Stimulated activated naive B cell treated with anti-CD40 and anti-IgM and Interleukin-4, amounts not matched to agents 10 μg/mL and 1 μg/mL and 100 μg/mL, for 72 hours (primary cell): ENCODE measurements at regions not wholly inside any gene's neighbourhood (a gene's known extent, or its start where the extent isn't known, plus 50 kb on each side); places are given as distances from the start of the nearest gene placed in this dataset.

Experiments
- ATAC-seq, 2 donors: fragments of 150-1000 bp; cut with Tn5 transposase; replicated peaks; 2 replicates each; pipeline ENCODE4 v1.10.0; 2021; ENCODE audit warnings: moderate library complexity in 1 of 2
- DNase-seq: peaks from one replicate; pipeline ENCODE4 v3.0.0; 2021
- H3K27ac Mint-ChIP-seq: one replicate; pipeline ENCODE4 v1.8.0; 2022; ENCODE audit warnings: mild to moderate bottlenecking, mixed read lengths
- H3K27me3 Mint-ChIP-seq, 2 donors: one replicate each; pipeline ENCODE4 v1.8.0; 2022; ENCODE audit warnings: mixed read lengths in 2 of 2
- H3K36me3 Mint-ChIP-seq, 2 donors: one replicate each; pipeline ENCODE4 v1.8.0; 2022; ENCODE audit warnings: mixed read lengths in 2 of 2, mild to moderate bottlenecking in 1 of 2
- H3K4me1 Mint-ChIP-seq, 2 donors: one replicate each; pipeline ENCODE4 v1.8.0; 2022; ENCODE audit warnings: mixed read lengths in 2 of 2, mild to moderate bottlenecking in 1 of 2
- H3K4me3 Mint-ChIP-seq, 2 donors: one replicate each; pipeline ENCODE4 v1.8.0; 2022; ENCODE audit warnings: mild to moderate bottlenecking in 2 of 2, mixed read lengths in 2 of 2, moderate library complexity in 1 of 2
- H3K9me3 Mint-ChIP-seq, 2 donors: one replicate each; pipeline ENCODE4 v1.8.0; 2022; ENCODE audit warnings: mixed read lengths in 2 of 2, mild to moderate bottlenecking in 1 of 2

DNA sequence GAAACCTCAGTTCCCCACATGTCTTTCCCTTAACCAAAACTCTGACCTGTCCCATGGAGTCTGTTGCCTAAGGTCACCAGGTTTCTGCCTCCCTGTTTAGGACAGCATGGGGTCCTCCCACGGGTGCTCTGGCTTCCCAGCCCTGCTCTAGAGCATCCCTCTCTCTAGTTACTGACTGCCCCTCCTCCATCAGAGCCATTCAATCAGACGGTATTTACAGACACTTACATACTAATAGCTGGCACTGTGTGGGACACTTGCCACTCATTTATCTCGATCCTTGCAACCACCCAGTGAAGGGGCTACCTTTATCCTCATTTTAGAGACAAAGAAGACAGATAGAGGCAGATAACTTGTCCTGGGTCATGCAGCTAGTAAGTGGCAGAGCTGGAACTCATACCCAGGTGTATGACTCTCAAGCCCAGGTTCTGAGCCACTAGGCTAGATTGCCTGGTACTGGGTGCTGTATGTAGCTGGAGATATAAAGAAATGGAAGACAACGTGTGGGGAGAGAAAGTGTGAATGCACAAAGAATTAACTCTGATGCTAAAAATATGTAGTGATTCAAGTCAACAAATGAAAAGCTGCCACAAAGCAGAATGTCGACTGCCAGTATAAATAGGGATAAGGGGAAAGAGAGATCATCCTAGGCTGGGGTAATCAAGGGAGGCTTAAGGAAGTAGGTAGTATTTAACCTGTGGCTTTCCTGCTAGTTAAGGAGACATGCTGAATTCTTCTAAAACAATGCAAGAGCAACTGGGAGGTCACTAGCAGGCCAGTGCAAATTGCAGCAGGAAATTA is 52.5 kb upstream of the PDE8B start:
- Mint-ChIP-seq H3K27ac (no peak overlapping the region), H3K9me3 (no peaks in the 10 kb centered on the region), H3K27me3 (peaks cover 0 to 4% of the 10 kb centered on the region in 2 donors), H3K4me3 (no peak overlapping the region), H3K36me3 (no peaks in the 10 kb centered on the region), H3K4me1 (no peaks in the 10 kb centered on the region)
- ATAC-seq: no peak
- no peak for DNase-seq

DNA sequence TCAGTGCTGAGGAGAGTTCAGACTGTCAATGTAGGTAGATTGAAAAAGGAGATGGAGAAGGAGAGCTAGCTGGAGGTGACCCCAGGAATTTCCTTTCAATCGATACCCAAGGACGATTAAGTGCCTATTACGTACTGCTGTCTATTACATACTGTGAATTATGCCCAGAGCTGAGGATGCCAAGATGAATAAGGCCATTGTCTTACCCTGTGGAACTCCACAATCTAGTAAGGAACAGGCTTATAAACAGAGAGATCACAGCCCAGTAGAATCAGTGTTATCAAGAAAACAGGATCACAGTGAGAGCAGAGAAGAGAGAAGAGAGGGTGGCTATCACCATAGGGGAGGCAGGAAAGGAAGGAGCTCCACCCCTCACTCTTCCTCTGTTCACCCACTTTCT is 54.1 kb upstream of the PDE8B start:
- no peak overlapping the region for H3K4me3 Mint-ChIP-seq
- ATAC-seq (no peak), DNase-seq (no peak)
- no peaks in the 10 kb centered on the region for H3K4me1 Mint-ChIP-seq
- H3K27me3 Mint-ChIP-seq: peaks cover 0 to 4% of the 10 kb centered on the region in 2 donors
- H3K27ac Mint-ChIP-seq: no peak overlapping the region
- H3K9me3 Mint-ChIP-seq: no peaks in the 10 kb centered on the region
- no peaks in the 10 kb centered on the region for H3K36me3 Mint-ChIP-seq

DNA sequence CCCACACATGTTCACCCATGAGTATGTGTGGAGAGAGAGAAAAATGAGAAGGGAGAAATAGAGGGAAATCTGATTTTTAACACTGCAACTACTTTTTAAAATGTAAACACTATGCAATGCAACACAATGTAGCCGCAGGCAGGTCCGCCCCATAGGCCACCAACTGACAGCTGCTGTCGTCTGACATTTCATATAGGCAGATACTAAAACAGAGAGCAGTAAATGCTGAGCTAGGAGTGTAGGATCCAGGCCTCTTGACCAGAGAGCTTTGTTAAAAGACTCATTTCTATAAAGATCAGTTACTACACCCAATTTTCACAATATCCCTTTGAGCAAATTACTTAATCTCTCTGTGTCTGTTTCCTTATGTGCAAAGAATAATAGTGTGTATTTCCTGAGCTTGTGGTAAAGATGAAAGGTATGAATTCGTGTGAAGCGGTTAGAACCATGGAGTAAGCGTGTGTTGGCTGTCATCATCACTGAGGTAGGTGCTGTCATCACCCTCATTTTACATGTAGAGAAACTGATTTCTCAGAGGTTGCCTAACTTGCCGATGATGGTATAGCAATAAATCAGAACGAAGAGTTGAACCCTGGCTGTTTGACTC is 55.2 kb upstream of the PDE8B start:
- no peaks in the 10 kb centered on the region for H3K36me3 Mint-ChIP-seq
- H3K9me3 Mint-ChIP-seq: no peaks in the 10 kb centered on the region
- no peak overlapping the region for H3K27ac Mint-ChIP-seq
- no peak overlapping the region for H3K4me3 Mint-ChIP-seq
- no peak for DNase-seq
- H3K27me3 Mint-ChIP-seq: peaks cover 0 to 4% of the 10 kb centered on the region in 2 donors
- no peak for ATAC-seq
- no peaks in the 10 kb centered on the region for H3K4me1 Mint-ChIP-seq

DNA sequence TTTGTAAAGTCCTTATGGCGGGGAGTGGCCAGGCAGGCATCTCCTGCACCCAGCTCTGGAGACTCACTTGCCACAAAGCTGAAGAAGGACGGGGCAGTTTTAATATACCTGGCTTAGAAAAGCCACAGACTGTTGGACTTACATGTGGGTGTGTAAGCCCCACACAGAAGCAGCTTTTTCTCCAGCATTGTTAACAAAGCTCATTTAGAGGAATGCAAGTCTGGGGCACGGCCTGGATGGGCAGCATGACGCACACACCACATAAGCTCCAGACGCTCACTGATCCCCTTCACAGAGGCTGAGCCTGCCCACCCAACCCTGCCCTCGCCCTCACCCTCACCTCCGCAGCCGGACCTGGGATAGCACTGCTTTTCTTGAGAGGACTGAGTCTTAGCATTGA is 58.0 kb upstream of the PDE8B start:
- H3K27me3 Mint-ChIP-seq: peaks cover 0 to 4% of the 10 kb centered on the region in 2 donors
- H3K36me3 Mint-ChIP-seq: no peaks in the 10 kb centered on the region
- no peak overlapping the region for H3K27ac Mint-ChIP-seq
- ATAC-seq: no peak
- H3K4me3 Mint-ChIP-seq: no peak overlapping the region
- no peaks in the 10 kb centered on the region for H3K9me3 Mint-ChIP-seq
- DNase-seq: no peak
- no peaks in the 10 kb centered on the region for H3K4me1 Mint-ChIP-seq

DNA sequence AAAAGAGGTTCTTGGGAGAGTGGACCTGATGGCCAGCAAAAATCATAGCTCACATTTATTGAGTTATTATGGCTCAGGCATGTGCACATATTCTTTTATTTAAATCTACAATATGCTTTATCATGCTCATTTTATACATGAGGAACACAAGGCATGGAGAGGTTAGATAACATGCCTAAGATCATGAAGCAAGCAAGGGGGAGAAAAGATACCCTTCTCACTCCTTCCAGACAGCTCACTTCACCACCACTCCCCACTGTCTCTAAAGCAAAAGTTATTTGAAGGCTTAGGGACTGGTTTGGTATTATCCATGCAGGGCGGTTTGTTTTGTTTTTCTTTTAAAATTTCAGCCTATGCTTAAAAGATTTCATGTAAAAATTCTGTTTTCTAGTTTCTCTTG is 59.0 kb upstream of the PDE8B start:
- Mint-ChIP-seq H3K27ac (no peak overlapping the region), H3K27me3 (peaks cover 0 to 4% of the 10 kb centered on the region in 2 donors), H3K36me3 (no peaks in the 10 kb centered on the region), H3K4me1 (peaks cover 0 to 6% of the 10 kb centered on the region in 2 donors), H3K4me3 (no peak overlapping the region), H3K9me3 (no peaks in the 10 kb centered on the region)
- DNase-seq: no peak
- no peak for ATAC-seq

DNA sequence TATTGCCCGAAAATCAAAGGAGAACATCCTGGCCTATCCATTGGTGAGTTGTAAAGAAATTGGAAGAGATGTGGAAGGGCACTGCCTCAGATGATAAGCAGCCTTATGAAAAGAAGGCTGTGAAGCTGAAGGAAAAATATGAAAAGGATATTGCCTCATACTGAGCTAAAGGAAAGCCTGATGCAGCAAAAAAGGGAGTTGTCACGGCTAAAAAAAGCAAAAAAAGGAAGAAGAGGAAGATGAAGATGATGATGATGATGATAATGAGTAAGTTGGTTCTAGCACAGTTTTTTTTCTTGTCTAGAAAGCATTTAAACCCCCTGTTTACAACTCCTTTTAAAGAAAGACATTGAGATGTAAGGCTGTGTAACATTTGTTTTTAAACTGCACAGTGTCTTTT is 59.8 kb upstream of the ZBED3 start:
- no peak for ATAC-seq
- Mint-ChIP-seq H3K9me3 (no peaks in the 10 kb centered on the region), H3K4me3 (no peak overlapping the region), H3K27ac (no peak overlapping the region), H3K4me1 (peaks cover 0 to 6% of the 10 kb centered on the region in 2 donors), H3K36me3 (no peaks in the 10 kb centered on the region), H3K27me3 (peaks cover 0 to 4% of the 10 kb centered on the region in 2 donors)
- no peak for DNase-seq

DNA sequence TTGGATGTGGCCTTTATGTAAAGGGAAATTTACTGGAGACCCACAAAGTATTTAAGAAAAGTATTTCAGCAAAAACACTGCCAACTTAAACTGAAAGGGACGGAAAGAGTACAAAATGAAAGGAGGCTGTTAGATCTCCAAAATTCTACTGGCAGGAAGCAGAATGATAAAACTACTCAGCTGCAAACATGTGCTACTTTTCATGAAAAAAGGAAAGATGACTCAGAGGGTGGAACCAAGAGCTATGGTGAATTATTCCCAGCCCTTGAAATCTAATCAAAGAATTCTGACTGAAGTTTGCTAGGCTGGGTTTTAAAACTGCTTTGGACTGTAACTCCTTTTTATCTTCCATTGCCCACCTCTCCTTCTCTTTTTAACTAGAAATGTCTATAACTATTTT is 58.6 kb upstream of the ZBED3 start:
- no peak for ATAC-seq
- no peak for DNase-seq
- H3K36me3 Mint-ChIP-seq: no peaks in the 10 kb centered on the region
- H3K27me3 Mint-ChIP-seq: peaks cover 0 to 4% of the 10 kb centered on the region in 2 donors
- peaks cover 0 to 6% of the 10 kb centered on the region in 2 donors for H3K4me1 Mint-ChIP-seq
- H3K27ac Mint-ChIP-seq: no peak overlapping the region
- no peak overlapping the region for H3K4me3 Mint-ChIP-seq
- H3K9me3 Mint-ChIP-seq: no peaks in the 10 kb centered on the region

DNA sequence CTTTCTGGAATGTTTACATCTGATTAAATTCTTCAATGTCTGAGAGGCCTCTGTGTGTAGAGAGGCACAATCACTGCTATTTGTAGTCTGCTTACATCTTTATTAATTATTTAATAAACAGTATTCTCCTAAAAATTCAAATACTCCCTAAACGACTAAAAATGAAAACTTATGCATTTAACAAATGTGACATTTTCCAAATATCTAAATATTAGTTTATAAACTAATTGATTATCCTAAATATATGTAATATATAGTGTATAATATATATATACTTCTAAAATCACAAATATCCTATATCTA is 57.7 kb upstream of the ZBED3 start:
- Mint-ChIP-seq H3K36me3 (no peaks in the 10 kb centered on the region), H3K9me3 (no peaks in the 10 kb centered on the region), H3K4me1 (peaks cover 0 to 6% of the 10 kb centered on the region in 2 donors), H3K4me3 (no peak overlapping the region), H3K27me3 (peaks cover 0 to 4% of the 10 kb centered on the region in 2 donors), H3K27ac (no peak overlapping the region)
- no peak for ATAC-seq
- DNase-seq: no peak

DNA sequence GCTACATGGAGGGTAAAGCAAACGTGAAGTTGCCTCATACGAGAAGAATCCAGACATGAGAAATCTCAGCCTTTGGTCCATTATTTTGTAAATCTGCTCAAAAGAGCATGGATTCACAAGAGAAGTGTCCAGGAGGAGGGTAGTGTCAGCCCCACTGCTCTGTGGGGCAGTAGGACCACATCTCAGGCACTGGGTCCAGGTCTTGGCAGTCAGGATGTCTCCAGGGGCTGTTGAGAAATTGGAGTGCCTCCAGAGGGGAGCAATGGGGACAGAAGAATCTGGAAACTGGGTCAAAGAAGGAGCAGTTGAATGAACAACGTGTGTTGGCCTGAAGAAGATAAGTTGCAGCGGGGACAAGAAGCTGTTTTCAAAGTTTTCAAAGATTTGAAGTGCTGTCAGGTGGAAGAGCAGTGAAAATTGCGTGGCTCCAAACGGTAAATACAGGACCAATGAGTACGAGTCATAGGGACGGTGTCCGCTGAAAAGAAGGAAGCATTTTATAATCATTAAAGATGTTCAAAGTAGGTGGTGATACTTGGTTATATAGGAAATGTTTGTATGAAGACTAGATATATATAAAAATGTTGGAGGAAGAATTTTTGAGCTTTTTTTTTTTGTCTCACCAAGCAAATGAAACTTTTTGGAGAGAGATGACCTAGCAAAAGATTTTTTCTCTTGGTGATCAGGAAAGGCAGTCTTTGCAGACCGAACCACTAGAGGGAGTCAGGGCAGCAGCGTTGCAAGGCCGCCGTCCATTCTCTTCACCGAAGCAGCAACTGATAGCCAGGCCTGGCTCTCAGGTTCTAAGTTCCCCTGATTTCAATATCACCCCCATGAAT is 57.1 kb upstream of the ZBED3 start:
- H3K4me3 Mint-ChIP-seq: no peak overlapping the region
- ATAC-seq: peak; percentile 71 to 80

DNA sequence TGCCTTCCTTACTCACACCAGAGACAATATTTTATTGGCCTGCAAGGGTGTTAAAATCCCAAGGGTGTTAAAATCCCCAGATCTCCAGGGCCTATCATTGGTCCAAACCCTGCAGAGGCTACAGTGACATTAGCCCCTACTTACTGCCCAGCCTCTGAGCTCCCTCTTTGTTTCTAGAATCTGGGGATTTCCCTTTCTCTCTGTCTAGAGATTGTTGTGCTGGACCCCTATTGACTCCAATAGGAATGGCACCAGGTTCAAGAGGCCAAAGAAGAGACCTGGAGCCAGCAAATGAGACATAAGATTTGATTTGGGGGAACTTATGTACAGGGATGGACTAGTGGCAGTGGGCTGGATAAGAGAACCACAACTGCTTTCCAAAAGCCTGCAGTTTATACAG is 53.3 kb upstream of the ZBED3 start:
- Mint-ChIP-seq H3K4me1 (peaks cover 4 to 6% of the 10 kb centered on the region in 2 donors), H3K27me3 (peaks cover 0 to 4% of the 10 kb centered on the region in 2 donors), H3K9me3 (no peaks in the 10 kb centered on the region), H3K4me3 (no peak overlapping the region), H3K36me3 (no peaks in the 10 kb centered on the region), H3K27ac (no peak overlapping the region)
- no peak for ATAC-seq
- DNase-seq: no peak

More for the DNA sequence above, 57.1 kb upstream of the ZBED3 start:
- DNase-seq: peak; percentile 48
- Mint-ChIP-seq H3K36me3 (no peaks in the 10 kb centered on the region), H3K4me1 (peaks cover 0 to 6% of the 10 kb centered on the region in 2 donors), H3K27ac (peak overlapping the region; percentile 39), H3K9me3 (no peaks in the 10 kb centered on the region), H3K27me3 (peaks cover 0 to 4% of the 10 kb centered on the region in 2 donors)

DNA sequence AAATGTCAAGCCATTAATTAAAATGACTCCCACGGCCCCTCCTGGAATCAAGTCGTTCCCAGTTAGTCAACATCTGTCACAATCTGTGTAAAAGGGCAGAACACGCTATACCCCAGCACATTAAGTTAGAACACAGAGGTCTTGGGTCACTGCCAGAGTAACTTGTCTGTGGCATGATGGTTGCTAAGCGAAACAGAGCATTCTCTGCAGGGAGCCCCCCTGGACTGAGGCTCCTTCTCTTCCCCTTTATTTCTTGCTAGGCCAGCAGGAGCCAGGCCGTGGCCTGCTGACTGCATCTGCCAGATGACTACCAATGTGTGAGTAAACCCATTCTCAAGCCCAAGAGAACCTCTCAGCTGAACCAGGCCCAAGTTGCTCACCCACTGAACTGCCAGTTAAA is 51.9 kb upstream of the ZBED3 start:
- Mint-ChIP-seq H3K9me3 (peaks cover 0 to 3% of the 10 kb centered on the region in 2 donors), H3K27me3 (peaks cover 0 to 2% of the 10 kb centered on the region in 2 donors), H3K4me1 (peaks cover 4 to 6% of the 10 kb centered on the region in 2 donors), H3K36me3 (no peaks in the 10 kb centered on the region), H3K4me3 (no peak overlapping the region), H3K27ac (no peak overlapping the region)
- ATAC-seq (no peak), DNase-seq (no peak)
